NCI-H526 (cell line): ENCODE measurements at regions not wholly inside any gene's neighbourhood (a gene's known extent, or its start where the extent isn't known, plus 50 kb on each side); places are given as distances from the start of the nearest gene placed in this dataset.

ENCODE experiments used
- DNase-seq, 2 experiments: peaks; one replicate each; lab custom pipeline; 2025; lab: John Stamatoyannopoulos, UW

- DNase-seq: no peak
These were observed 77.6 kb downstream of the PCDH1 start for GRCh38 chr5:141800617-141801016.

GRCh38 chr5:141799507-141800167, 78.6 kb downstream of the PCDH1 start:
- no peak for DNase-seq

GRCh38 chr5:141797425-141797824, 80.8 kb downstream of the PCDH1 start:
- DNase-seq: no peak

- DNase-seq: no peak
These were observed 82.8 kb downstream of the PCDH1 start for GRCh38 chr5:141795421-141795820.

- no peak for DNase-seq
These were observed 84.3 kb downstream of the PCDH1 start for GRCh38 chr5:141793881-141794280.

- no peak for DNase-seq
These were observed 84.8 kb downstream of the PCDH1 start for GRCh38 chr5:141793403-141793802.

GRCh38 chr5:141790630-141791029, 87.6 kb downstream of the PCDH1 start:
- no peak for DNase-seq

GRCh38 chr5:141789330-141789729, 88.9 kb downstream of the PCDH1 start:
- DNase-seq: no peak

GRCh38 chr5:141788296-141788970, 89.8 kb downstream of the PCDH1 start:
- DNase-seq: no peak

- no peak for DNase-seq
These were observed 90.8 kb downstream of the PCDH1 start for GRCh38 chr5:141787376-141787775.

- no peak for DNase-seq
These were observed 91.5 kb downstream of the PCDH1 start for GRCh38 chr5:141786700-141787099.

- DNase-seq: peak in 1 of 2 experiments; percentile 49
These were observed 92.5 kb downstream of the PCDH1 start for GRCh38 chr5:141785711-141786110.

GRCh38 chr5:141785135-141785534, 93.1 kb downstream of the PCDH1 start:
- no peak for DNase-seq

- DNase-seq: no peak
These were observed 93.7 kb downstream of the PCDH1 start for GRCh38 chr5:141784529-141784928.

- DNase-seq: no peak
These were observed 94.3 kb downstream of the PCDH1 start for GRCh38 chr5:141783947-141784296.

GRCh38 chr5:141783005-141783946, 94.9 kb downstream of the PCDH1 start:
- DNase-seq: peak; percentile 70 to 88

GRCh38 chr5:141781910-141782309, 96.3 kb downstream of the PCDH1 start:
- DNase-seq: no peak

GRCh38 chr5:141780952-141781781, 97.0 kb downstream of the PCDH1 start:
- peak in 1 of 2 experiments; percentile 17 for DNase-seq

GRCh38 chr5:141780240-141780951, 97.8 kb downstream of the PCDH1 start:
- no peak for DNase-seq

GRCh38 chr5:141779503-141779973, 97.5 kb upstream of the ARAP3 start:
- DNase-seq: no peak

- no peak for DNase-seq
These were observed 96.7 kb upstream of the ARAP3 start for GRCh38 chr5:141778683-141779082.
